ENCODE measurements at regions not wholly inside any gene's neighbourhood (a gene's known extent, or its start where the extent isn't known, plus 50 kb on each side); places are given as distances from the start of the nearest gene placed in this dataset.
A peak's percentile ranks its signal among the peaks of the same experiment; 100 is the strongest.

DNA sequence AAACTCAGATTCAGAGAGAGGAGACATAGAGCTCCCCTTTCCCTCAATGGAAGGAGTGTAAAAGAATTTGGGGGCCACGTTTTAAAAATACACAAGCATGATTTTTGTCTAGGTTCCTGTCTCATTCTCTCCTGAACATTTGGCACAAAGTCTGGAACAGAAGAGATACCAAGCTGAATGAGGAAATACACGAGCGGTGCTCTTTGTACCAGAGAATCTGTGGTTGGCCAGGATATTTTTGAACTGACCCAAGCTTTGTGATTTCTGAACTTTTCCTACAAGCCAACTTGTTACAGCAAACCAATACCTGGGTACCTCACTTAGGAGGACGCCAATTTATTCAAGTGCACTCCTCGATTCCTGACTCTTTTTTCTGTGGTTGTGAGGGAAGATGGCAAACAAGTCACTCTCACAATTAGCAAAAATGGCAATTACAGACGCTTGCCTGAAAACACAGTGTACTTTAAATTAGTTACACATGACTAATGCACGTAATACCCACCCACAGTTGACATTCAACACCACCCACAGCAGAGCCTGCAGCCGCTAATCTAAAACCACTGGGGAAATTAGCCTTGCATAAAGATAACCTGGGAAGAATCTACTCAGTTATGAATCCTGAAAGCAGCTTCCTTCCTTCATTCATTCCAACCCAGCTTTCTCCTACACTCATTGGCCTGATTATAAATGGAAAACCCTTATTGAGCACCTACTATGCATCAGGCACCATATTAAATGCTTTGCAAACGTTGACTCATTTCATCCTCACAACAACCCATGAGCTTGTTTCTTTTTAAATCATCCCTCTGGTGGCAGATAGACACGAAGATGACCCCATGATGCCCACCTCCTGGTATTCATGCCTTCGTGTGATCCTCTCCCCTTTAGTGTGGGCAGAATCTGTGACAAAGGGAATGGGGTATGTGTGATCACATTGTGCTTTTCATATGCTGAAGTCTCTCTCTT is 293.5 kb downstream of the KBTBD8 start:
- DNase-seq, result peak; percentile 0

DNA sequence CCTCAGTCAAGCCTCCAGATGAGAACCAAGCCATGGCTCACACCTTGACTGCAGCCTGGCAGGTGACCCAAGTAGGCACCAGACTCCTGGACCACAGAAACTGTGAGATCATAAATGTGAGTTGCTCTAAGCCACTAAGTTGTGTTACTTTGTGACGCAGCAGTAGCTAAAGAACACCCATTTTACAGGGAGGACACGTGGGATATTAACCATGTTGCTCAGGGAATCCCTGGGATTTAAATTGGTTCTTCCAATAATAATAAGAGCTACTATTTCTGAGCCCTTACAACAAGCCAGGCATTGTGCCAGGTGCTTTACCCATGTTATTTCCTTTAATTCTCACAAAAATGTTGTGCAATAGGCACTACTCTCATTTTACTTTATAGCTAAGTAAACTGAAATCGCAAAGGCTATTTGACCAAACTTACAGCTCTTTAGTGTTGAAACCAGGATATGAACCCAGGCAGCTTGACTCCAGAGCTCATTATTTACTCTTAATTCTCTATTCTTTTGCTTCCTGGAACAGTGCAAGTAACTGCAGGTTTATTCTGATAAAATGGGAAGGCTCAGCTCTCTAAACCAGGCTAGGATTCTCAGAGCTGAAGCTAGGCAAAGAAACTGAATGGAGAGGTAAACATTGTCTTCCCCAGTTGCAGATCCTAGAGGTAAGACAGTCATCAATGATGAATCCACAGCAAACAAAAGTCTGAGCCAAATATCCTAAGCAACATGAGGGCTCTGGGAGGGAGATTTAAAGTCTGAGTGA is 294.4 kb downstream of the KBTBD8 start:
- no peak for DNase-seq

DNA sequence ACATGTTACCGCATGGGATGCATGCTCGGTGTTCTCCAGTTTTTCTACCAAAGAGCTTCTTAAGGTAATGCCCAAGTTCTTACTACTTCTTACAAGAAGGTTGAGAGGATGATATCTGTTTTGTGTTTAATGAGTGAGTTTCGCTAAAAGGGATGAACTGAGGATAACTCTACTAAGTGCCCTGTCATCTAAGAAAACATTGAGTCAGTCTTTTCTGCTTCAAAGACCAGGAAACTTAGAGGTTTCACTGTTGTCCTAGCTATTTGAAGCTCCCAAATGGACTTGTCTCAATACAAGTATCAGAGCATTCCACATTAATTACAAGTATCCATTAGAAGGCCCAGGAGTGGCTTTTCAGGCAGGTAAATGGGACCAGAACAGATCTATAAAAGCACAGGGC is 296.2 kb downstream of the KBTBD8 start:
- DNase-seq, result no peak

DNA sequence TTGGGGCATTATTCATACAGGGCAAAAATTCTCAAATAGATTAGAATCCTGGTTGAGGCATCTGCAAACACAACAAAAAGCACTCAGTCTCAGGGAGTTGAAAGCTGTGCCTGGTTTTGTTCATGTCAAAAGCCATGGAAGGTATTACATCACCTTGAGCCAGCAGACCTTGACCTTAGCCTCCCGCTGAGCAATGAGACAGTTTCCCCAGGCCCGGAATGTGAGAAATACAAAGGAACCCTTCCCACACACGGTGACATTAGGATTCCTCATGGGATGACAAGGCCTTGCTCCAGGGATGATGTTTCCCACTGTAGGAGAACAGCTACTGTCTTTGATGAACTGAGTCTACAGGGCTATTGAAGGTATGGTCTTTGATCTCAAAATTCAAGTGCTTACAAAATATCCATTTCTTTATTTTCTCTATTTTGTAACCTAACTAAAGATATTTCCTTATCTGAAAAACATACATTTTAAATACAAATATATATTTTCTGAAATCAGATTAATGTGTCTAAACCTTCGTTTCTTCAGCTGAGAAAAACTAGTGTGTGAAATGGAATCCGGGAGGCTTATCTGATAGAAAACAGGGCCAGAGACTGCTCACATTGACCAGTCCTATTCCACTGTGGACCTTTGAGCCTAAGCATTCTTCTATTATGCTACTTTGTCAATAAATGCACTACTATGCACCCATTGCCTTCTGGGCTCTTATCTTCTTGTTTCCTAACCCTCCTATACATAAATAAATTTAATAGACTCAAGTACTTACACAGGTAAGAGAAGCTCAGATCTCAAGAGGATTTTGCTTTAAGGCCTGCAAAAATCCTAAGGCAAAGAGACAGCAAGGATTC is 298.2 kb downstream of the KBTBD8 start:
- DNase-seq, result no peak

DNA sequence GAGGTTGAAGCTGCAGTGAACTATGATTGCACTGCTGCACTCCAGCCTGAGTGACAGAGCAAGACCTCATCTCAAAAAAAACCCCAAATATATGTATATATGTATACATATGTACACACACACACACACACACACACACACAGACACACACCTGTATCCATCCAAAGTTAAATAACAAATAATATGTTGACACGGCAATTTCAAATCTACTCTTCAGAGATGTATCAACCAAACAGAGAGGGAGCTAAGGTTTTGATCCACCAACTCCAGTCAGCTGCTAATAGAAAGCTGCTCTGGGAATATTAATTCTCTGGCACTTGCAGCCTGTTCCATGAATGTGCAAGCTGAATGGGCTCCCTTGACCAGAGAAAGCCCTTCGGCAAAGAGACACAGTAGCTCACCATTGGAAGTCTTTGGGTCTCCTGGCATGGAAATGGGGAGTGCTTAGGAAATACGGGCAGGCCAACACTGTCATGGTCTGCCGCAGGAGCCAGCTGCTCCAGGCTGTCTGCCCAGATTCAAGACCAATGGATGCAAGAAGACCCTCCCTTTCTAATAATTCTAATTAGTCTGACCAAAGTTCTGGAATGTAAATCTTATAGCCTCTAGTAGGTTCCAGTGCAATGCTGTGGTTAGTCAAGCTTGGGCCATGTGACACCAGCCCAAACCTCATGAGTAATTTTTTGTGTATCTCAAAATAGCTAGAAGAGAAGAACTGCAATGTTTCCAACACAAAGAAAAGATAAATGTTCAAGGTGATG is 299.8 kb downstream of the KBTBD8 start:
- no peak for DNase-seq

DNA sequence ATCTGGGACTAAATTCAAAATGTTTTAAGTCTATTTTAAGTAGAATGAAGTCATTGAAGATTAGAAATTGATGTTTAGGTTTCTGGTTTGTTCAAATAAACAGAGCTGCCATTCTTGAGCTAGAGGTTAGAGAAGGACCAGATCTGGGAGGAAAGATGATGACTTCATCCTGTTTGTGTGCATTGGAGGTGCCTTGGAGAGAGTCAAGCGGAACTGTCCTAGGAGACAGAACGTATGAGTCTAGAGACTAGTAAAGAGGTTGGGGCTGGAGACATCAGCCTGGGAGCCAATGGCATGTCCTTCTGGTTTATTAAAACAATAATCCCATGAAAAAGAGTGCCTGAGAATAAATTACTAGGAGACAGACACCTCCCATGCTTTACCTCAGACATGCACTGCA is 303.4 kb downstream of the KBTBD8 start:
- DNase-seq, result no peak

DNA sequence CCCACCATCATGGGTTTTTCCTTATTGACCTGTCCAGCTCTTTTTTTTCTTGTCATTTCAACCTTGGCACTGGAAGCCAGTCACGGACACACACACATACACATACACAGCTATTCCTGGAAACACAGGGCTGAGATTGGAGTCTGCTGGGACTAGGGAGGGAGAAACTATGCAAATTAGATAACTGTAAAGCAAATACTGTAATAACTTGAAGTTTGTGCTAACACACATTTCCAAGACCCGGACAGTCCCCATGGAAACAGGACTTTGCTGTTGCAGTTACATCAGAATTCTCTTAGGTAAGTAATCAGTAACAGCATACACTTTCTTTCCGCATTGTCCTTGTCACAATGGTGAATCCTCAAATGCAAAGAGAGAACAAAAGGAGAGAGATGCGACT is 304.4 kb downstream of the KBTBD8 start:
- DNase-seq, result no peak

DNA sequence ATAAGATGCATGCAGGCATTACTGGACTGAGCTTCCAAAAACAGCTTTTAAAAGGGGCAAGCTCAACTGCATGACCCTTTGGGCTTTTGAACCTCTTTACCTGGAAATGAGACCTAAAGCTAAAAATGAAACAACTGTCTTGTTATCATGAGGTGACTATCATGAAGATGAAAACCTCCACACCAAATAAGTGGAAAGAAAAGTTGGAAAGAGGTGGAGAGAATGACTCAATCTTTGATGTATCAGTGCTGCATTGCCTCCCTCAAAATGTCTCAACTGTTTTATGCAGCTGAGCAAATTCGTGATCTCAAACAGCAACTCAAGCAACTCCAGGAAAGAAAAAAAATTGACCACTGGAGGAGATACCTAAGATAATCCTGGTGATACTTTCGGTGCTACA is 307.1 kb downstream of the KBTBD8 start:
- no peak for DNase-seq

DNA sequence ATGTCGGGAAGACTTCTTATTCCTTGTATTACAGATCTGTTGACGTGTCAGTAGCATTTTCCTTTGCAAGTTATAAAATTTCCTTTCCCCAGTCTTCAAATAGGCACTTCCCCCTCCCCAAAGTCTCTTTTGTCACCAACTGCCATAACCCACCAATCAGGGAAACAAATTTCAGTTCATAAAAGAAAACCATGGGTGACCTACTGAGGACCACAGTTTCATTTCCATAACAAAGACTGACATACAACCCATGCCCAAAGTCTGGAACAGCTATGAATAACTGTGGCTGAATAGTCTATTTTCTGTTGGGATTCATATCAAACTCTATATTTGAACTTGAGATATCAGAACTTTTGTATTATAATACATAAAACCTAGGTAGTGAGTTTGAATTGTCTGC is 307.8 kb downstream of the KBTBD8 start:
- no peak for DNase-seq

DNA sequence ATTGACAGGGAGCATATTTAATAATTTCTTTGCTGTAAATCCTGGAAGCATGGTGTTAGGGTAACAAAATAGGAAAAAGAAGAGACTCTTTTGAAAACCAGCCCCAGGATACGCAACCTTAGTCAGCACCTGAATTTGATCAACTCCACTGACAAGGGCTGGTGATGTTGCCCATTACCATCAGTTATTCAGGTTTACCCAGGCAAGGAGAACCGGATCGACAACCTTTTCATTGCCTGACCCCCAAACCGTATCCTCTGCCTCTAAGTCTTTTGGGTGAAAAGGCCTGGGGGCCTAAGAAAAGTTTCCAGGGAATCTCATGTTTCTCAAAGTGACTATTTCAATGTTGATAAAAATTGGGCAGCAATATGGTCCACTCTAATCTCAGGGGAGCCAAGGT is 313.3 kb downstream of the KBTBD8 start:
- DNase-seq, result no peak

DNA sequence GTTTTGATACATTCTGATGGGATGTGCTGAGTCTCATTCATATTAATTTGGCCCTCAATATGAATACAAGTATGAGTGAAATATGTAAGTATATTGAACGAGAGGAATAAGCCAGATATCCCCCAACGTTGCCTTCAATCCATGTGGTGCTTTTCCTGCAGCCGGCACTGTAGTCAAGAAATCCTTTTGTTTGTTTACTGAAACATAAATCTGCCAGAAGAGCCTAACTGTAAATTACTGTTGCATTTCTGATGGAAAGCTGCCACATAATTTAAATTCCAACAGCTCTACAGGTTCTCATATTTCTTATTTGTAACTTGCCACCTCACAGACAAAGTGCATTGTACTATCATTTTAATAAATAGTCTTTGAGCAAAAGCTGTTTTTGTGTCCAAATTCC is 314.0 kb downstream of the KBTBD8 start:
- no peak for DNase-seq

DNA sequence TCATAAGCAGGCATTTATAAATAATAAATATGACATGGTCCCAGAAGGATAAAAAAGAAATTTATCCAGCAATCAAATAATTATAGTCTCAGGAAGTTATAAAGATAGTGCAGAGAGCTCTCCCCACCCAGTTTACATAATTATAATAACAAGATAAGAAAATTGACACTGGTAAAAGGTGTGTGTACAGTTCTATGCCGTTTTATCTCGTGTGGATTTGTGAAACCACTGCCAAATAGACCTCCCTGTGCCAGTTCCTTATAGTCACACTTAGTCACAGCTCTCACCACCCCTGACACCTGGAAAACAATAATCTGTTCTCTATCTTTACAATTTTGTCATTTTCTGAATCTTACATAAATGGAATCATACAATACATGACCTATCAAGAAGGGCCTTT is 320.1 kb downstream of the KBTBD8 start:
- DNase-seq, result no peak

DNA sequence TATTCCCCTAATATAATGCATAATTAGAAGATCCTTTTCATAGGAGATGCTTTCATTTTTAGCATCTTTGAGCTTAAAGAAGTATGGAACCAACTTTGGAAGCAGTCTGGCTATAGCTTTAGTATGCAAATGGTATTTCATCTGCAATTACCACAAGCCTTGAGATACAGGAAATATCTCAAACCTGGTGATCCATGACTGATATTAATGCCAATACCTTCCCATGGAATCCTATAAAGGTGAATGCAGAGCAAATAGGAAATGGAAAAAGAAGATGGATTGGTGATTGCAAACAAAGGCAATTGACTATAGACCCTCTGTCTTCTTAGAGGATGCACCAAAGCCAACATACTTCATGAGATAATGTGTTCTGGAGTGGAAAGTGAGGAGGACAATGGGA is 326.4 kb downstream of the KBTBD8 start:
- DNase-seq, result no peak
